NCI-H1105 treated with DMSO at 0.1 percent for 48 hours (cell line): ENCODE measurements at regions not wholly inside any gene's neighbourhood (a gene's known extent, or its start where the extent isn't known, plus 50 kb on each side); places are given as distances from the start of the nearest gene placed in this dataset.
"Not testable (repeated sequence)": the region's sequence is repeated elsewhere in the genome, so short reads cannot be mapped to it uniquely, and the experiment has no call there.

ENCODE experiments used
- DNase-seq: peaks from one replicate; lab custom pipeline; 2025; lab: John Stamatoyannopoulos, UW

DNA sequence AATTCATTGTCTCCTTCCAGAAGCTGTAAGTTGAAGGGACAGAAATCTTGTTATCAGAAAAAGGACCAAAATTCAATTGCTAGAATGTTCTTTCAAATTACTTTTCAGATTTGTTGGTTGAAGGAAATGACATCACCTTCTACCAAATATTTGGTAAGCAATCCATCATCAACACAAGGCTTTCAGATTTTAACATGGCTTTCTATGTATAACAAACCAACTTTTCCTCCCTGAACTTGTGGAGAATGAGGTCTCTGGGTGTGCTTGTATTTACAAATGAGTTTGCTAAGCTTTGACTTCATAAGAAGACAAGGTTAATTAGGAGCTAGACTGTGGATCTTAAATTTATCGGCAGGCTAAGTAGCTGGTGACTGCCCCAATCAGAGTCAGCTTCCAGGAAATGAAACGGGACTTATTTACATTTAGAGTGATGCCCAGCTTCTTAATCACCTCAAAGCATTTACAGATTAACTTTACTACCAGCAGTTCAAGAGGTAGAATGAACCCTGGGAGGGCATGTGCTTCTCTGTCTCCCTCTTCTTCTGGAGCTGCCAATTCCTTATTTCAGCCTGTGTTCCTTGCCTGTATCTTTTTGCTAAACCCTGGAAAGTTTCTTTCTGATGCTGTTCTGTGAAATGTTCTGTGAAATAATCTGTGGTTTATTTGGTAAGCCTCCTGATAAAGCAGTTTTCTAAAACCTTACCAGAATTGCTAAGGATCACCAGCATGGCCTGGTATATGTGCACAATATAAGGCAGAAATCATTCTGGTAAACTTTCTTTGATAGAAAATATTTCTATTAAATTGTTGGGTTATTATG is 248.8 kb upstream of the FZD8 start:
- DNase-seq = no peak

DNA sequence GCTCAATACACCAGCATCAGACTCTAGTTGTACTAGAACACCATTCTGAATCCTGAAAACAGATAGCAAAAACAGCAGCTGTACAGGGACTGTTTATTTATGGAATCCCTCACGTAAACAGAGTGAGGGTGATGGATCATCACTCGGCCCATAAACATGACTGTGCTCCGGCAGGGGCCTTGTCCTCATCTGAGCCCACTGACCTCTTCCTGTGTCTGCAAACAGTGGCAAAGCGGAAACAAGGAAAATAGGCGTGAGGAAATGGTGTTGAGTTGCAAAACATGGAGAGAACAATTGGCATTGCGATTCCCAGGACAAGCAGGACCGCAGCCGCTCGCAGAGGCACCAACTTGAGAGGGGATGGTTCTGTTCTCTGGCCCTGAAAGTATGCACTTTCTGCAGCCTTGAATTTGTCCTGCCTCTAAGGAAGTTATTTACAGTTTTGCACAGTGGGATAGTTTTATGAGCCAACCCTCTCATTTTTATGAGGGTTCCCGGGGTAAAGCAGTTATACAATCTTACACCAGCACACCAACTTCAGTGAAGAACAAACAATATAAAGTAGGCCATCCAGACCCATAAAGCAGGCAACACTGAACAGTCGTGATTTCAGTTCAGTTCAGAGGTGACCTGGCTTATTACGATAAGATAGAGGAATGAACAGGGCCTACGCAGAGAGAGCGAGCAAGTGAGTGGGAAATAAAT is 248.0 kb upstream of the FZD8 start:
- DNase-seq = no peak

DNA sequence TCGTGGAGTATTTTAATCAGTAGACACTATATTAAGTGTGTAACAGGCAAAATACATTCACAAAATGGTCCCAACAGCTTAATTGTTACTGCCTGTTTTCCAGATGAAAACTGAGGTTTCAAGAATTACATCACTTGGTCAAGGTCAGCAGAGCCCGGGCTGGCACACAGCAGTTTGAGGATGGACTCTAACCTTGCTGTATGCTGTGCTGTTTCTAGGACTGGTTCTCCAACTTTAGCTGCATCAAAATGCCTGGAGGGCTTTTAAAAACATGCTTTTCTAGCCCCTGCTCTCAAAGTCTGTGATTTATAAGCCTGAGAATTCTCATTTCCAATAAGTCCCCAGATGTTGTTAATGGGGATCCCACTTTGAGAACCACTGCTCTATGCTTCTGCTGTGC is 247.1 kb upstream of the FZD8 start:
- no peak for DNase-seq

DNA sequence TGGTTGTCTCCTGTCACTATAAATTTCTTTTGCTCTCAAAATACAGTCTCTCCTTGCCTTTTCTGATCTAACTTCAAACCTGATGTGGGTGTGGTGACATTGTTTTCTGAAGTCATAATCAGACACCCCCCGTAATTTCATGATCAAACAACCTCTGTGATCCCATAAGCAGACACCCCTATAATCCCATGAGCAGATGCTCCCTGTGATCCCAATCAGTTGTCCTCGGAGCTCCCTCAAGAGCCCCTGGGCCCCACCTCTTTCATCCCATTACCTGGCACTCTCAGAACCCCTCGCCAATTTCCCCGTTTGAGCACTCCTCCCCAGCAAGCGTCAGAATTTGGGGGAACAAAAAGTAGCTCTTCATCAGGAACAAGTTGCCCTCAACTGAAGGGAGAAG is 246.3 kb upstream of the FZD8 start:
- no peak for DNase-seq

DNA sequence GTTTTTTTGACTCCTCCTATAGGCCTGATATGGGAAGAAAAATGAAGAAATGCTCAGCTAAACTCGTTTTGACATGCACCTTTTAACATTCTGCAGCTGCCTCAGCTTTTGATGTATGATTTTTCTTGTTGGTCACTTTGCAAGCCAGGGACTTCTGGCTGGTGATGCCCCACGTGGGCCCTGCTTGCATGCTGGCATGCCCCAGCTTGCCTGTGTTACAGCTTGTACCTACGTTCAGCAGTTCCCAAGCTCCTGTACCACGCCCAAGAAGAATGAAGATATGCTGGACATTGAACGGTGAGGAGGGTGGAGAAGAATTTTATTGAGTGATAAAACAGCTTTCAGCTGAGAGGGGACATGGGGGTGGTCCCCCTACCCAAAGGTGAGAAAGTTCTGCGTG is 245.6 kb upstream of the FZD8 start:
- DNase-seq = no peak

DNA sequence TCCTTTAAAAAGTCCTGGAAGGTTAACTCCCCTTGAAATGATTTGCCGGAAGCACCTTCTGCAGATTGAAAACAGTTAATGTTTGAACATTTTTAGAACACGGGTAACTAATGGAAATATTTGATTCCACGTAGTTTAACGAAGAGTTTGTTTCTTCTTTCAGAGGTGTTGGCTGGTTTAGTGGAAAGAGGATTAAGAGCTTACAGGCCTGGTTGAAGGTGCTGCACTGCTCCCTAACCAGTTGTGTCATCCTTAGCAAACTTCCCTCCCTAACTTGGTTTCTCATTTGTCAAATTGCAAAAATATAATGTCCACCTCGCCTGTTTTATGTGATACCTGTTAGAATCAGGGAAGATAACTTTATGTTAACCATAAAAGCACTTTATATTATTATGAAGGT is 243.0 kb upstream of the FZD8 start:
- no peak for DNase-seq

DNA sequence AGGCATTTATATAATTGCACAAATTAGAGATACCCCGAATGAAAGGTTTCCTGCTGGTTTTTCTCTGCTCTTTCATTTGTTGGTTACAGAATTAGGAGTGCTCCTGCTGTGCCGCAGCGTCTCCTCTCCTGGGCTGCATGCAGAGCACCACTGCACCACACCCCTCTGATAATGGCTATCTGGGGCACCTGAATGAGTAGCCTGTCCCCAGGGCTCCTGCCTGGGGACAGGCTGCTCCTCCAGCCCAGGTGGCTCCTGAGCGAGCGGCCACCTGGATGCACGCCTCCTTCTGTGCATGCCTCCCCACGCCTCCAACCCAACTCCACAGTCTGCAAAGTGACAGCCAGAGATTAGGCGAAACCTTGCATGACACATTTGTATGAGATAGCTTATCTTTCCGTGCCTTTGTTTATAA is 242.6 kb upstream of the FZD8 start:
- DNase-seq = no peak

DNA sequence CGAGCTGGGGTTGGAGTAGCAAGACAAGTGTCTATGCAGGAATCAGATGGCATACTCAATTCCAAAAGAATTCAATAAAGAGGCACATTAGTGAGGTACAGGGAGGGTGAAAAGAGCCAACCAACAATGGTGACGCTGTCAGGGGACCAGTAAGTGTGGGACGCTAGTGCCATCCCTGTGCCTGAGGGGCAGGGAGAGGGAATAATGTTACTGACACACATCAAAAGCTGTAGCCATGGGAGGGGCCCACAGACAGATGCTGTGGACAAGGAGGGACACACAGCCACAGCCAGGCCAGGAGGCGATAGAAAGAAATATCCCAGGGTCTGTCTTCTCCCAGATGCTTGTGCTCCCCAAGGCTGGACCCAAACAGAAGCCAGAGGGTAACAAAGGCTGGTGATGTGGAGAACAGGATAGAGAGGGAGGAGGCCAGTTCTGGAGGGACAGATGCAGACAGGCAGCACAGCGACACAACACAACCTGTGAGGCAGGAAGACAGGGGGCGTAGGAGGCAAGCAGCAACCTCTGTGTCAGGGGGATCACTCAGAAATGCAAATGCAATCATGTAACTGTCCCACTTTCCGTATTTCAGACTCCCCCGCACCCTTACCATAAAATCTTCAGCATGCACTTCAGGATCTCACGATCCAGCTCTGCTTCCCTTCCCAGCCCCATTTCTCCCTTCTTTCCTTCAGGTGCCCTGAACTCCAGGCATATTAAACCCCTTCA is 240.5 kb upstream of the FZD8 start:
- DNase-seq = no peak

DNA sequence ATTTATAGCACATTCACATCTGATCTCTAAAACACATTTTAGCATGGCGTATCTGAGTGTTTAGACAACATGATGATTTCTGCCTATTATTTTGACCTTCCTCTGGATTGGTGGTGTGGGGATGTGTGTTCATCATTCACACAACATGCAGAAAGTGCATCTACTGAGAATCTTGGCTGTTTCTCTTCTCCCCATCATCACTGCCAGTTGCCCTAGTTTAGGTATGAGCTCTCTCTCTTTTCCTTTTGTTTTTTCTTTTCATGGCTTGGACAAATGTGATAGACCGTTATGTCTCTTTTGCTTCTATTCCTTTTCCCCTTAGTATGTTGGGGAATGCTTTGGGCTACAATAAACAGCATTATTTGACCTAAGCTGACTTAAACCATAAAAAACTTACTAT is 239.2 kb upstream of the FZD8 start:
- DNase-seq = no peak

DNA sequence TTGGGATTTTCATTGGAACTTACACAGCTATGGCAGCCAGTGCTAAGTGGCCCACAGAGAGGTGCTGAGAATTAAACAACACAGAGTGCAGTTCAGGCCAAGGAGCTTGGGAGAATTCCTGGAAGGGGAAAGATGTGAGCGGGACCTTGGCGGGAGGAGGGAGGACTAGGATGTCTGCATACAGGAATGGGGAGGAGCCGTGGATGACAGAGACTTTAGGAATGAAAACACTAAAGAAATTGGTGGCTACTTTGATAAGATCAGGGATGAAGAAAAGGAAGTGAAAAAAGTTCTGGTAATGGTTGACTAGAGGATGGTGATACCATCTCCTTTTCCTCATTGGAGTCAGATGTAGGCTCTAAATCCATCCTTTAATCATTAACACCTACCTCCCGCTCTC is 234.2 kb upstream of the FZD8 start:
- DNase-seq = no peak

DNA sequence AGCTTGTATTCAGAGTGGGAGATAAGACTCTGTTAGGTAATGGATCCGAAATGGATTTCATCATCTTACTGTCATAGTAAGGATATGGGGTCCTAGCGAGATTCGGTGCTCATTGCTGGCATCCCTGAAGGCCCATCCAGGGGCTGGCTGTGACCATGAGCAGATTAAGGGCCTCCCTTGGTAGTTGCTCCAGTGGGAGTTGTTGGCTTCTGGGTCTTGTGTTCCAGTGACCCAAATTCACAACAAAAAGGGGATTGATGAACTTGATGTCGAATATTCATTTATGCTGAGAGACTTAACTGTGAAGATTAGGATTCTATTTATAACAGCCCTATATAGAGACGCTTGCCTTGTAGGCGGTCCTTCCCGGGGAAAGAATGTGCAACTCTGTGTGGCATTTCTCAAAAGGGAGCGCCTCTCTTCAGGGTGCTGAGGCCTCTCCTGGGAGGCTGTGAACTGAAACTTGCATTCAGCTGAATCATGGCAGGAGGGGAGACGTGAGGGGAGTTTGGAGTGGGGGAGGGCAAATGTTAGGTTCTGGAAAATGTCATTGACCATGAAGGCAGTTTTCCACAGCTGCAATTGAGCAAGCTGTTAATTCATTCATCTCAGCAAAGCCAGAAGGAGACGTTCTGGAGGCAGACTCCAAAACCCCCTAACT is 233.1 kb upstream of the FZD8 start:
- no peak for DNase-seq

DNA sequence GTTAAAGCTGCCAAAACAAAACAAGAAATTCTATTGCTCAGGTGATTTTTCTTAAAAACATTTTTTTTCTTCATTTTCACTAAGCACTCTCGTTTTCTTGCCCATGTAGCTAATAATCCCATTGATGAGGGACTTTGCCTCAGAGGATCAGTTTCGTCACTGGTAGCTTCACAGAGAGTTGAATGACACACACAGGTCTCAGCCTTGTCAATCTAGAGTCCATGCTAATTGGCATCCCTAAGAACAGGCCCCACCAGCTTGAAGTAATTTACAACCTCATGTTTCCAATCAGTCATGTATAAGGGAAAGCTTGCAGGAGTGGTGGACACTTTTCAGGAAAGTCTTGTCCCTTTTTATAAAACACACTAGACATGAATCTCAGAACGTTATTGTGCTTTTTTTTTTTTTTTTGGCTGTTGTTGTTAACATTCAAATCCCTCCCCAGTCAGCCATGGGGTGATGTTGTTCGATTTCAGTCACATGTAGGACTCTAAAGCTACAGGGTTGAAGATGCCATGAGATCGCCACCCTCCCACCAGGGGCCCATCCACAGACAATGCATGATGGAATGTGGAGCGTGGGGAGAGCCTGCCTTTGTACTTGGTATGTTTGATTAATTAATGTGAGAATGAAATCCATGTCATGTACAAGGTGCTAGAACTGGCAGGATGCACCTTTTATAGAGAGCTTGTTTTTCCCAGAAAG is 232.4 kb upstream of the FZD8 start:
- DNase-seq = no peak

DNA sequence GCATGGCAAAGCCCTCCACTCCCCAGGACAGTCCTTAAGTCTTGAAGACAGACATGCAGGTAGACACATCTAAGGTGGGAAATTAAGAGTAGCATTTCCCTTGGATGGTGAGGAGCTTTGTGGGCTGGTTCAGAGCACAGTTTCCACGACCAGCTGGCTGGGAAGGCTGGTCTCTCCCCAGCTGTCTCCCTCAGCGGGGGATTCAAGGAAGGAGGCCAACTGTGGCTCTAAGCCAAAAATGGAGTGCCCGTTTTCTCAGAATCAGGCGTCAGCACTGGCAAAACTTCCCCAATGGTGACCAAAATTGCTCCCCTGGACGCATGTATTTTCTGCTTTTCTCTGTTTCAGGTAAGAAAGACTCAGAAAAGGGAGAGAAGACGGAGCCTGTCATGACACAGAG is 230.6 kb upstream of the FZD8 start:
- no peak for DNase-seq

DNA sequence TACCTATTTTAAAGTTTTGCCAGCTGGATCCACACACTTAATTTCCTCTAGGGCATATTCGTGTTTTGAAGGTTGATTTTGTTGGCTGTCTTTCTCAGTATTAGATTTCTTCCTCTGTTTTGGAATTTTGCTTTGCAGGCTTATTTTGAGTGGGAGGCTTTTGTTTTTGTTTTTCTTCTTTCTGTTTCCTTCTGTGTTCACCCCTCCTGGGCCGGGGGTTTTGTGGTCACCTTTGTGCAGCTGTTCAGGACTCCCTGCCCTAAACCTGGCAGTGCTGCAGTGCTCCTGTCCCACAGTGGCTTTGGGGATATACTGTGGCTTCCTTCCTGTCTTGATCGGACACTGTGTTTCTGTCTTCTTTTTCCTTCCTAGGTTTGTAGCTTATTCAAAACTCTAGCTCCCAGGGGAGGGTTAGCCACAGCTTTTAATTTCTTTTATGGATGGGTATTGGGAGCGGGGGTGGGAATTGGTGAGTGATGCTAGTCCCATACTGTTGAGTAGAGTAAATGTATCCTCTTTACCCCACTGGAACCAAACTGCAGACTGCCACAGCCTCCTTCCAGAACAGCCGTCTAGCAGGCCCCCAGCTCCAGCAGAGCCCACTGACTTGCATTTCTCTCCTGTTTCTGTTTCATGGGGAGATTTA is 228.7 kb upstream of the FZD8 start:
- no peak for DNase-seq

DNA sequence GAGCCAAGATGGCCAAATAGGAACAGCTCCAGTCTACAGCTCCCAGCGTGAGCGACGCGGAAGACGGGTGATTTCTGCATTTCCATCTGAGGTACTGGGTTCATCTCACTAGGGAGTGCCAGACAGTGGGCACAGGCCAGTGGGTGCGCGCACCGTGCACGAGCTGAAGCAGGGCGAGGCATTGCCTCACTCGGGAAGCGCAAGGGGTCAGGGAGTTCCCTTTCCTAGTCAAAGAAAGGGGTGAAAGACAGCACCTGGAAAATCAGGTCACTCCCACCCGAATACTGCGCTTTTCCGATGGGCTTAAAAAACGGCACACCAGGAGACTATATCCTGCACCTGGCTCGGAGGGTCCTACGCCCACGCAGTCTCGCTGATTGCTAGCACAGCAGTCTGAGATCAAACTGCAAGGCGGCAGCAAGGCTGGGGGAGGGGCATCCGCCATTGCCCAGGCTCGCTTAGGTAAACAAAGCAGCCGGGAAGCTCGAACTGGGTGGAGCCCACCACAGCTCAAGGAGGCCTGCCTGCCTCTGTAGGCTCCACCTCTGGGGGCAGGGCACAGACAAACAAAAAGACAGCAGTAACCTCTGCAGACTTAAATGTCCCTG is 216.7 kb upstream of the FZD8 start:
- not testable (repeated sequence) for DNase-seq

DNA sequence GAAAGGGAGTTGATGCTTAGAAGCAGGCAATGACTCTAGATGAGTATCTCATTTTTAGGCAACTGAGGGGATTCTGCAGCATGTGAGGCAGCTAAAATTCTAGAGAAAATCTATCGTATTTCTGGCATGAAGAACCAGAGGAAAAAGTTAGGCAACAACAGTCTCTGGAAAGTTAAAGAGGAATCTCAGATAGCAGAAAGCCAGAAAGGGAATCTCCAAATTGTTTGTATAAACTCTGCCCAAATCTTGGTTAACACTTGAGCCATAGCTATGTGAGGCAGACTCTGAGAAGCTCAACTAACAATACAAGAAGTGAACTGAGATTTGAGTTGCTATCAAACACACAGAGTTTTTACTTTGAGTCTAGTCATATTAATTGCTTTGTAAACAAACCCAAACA is 215.8 kb upstream of the FZD8 start:
- no peak for DNase-seq

DNA sequence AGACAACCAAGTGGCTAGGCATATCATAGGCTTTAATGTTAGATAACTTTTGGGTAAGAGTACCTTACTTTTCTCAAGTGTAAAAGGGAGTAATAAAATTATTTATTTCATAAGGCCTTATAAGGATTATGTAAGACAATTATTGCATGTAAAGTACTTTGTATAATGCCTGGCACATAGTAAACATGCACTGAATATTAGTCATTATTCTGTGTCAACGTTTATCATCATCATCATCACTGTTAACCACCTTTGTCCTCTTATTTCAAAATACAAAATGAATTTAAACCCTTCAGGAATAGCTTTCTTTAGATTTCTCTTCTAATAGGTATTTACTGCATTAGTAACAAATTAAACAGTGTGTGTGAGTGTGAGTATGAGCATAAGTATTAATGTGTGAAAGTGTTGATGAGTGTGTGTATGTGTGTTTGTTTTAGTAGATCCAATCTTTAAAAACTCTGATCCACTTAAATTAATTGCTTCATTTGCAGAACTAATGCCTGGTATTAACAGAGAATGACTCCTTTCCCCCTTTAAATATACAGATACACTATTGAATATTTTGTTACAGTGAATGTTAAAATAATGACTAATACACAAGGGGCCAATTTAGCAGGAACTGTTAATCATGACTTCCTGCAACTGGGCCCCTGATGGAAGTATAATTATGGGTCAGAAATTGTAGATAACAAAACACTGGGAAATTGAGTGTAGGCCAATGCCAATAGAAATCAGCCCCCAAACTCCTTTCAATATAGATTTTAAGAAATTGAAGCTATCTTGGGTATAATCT is 213.3 kb upstream of the FZD8 start:
- no peak for DNase-seq

DNA sequence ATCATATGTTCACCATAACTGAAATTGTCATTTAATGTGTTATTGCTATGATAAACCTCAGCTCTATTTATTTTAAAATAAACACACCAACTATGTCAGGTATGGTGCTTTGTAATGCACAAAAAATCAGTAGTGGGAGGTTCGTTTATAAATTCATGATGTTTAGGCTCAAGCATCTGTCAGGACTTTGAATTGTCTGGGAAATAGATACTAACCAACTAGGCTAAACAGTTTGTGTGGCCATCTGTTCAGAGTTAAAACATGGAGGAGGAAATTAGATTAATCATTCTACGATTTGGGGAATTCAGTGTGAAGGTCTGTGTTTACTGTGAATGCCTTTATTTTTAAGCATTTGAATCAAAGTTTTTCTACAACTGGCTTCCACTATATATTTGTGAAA is 212.6 kb upstream of the FZD8 start:
- no peak for DNase-seq

DNA sequence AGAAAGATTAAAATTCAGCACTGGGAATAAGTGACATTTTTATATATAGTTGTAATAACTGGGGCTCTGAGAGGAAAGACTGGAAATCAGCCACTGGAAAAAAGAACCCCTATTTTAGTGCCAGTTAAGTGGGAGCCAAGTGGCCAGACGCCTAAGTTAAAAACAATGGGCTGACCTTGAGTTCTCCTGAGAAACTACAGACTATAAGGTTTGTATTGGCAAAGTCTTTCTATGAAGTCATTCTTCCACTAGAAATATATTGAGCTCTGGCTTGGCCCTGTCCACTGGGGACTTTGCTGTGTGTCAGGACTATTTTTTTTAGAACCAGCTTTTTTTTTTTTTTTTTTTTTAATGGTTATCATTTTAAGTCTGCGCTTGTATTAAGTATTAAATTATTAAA is 210.6 kb upstream of the FZD8 start:
- DNase-seq = no peak

DNA sequence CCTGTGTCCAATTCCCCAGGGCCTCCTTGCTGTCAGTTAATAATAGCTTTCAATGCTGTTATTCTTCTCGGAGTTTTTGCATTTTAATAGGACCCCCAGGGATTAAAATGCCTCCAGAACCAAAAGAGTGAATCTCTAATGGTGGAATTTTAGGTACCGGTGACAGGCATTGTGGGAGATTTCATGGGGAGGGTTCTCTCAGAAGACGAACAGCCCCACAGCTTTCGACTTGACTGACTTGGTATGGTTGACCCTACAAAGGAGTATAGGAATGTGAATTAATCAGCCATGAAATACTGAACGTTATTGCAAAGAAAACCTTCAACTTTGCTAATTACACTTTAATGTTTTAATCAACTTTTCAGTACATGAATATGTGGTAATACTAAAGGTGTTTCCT is 206.3 kb upstream of the FZD8 start:
- no peak for DNase-seq
